ENCODE measurements at regions not wholly inside any gene's neighbourhood (a gene's known extent, or its start where the extent isn't known, plus 50 kb on each side); places are given as distances from the start of the nearest gene placed in this dataset.

DNA sequence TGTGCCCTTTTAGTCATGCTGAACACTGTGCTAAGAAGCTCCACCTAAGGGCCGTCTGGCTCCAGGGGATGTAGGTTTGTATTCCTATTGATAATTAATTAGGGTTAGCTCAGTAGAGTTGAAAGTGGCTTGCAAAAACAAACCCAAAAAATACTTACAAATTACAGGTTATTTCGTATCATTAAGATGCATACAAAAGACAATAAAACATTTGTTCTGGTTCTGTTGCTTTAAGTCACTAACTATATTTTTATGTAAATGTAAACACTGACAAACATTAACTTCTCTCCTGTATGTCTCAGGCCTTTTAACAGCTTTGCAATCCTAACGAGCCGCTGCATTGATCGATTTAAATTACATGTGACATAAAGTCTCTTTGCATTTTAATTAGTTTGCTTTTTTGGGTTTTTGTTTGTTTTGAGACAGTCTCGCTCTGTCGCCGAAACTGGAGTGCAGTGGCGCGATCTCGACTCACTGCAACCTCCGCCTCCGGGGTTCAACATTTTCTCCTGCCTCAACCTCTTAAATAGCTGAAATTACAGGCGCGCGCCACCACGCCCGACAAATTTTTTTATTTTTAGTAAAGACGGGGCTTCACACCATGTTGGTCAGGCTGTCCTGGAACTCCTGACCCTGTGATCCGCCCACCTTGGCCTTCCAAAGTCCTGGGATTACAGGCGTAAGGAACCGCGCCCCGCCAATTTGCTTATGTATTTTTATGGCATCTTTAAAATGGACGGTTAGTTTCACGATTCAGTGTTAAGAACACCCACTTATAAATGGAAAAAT, 110.9 kb downstream of the HFE start:
- TF ChIP-seq, protein P1, sequence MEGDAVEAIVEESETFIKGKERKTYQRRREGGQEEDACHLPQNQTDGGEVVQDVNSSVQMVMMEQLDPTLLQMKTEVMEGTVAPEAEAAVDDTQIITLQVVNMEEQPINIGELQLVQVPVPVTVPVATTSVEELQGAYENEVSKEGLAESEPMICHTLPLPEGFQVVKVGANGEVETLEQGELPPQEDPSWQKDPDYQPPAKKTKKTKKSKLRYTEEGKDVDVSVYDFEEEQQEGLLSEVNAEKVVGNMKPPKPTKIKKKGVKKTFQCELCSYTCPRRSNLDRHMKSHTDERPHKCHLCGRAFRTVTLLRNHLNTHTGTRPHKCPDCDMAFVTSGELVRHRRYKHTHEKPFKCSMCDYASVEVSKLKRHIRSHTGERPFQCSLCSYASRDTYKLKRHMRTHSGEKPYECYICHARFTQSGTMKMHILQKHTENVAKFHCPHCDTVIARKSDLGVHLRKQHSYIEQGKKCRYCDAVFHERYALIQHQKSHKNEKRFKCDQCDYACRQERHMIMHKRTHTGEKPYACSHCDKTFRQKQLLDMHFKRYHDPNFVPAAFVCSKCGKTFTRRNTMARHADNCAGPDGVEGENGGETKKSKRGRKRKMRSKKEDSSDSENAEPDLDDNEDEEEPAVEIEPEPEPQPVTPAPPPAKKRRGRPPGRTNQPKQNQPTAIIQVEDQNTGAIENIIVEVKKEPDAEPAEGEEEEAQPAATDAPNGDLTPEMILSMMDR (conservative IDR thresholded peaks at IDR 0.05; ENCODE audit: low read length), result no peak
- TF ChIP-seq EZH2phosphoT487 (IDR thresholded peaks at IDR 0.05; ENCODE audit: borderline replicate concordance), result no peak
